ENCODE measurements at regions not wholly inside any gene's neighbourhood (a gene's known extent, or its start where the extent isn't known, plus 50 kb on each side); places are given as distances from the start of the nearest gene placed in this dataset.

- TF ChIP-seq POLR2A (IDR thresholded peaks at IDR 0.05) (no peak), CTCF (IDR thresholded peaks at IDR 0.05) (no peak)
- H3K27ac ChIP-seq: no peak overlapping the region
- H3K4me3 ChIP-seq: no peak overlapping the region
- intact Hi-C loops (cut with DNase I): no loop called here
- DNase-seq: peak in 1 of 7 donors; percentile 33
- no peaks in the 10 kb centered on the region for H3K4me1 ChIP-seq (replicated peaks in 1 of 2)
- 90 to 91% (median 90%) methylated on average over 17 of the region's 17 CpGs for WGBS, 4 donors
- no peaks in the 10 kb centered on the region for H3K9me3 ChIP-seq (replicated peaks in 1 of 3)
- H3K27me3 ChIP-seq: no peaks in the 10 kb centered on the region
- no peaks in the 10 kb centered on the region for H3K36me3 ChIP-seq (replicated peaks in 1 of 2)
Measured at GRCh38 chr16:35746281-35746962, 2287.0 kb downstream of the TP53TG3F start.

DNA sequence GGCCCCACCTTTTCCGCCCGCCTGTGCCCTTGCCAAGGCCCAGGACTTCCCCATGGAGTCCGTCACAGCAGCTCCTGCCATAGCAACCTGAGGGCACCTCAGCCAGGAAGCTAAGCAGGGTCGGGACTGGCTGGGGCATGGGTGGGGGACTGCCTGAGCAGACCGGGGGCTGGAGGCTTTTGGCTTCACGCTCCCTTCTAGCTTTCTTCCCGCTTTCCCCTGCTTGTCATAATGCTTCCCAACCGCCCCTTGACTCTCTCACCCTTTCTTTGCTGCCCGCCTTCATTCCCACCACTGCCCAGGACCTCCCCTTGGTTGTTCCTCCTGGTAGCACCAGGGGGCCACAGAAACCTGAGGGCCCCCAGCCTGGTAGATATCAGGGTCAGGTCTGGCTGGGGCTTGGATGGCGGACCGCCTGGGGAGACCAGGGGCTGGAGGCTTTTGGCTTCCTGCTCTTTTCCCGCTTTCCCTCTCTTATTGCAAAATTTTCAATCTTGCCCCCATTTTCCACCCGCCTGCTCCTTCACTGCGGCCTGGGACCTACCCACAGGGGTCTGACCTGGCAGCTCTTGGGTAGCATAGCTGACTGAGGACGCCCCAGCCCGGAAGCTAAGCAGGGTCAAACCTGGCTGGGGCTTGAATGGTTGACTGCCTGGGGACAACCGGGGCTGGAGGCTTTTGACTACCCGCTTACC is 2287.7 kb downstream of the TP53TG3F start:
- H3K9me3 ChIP-seq (replicated peaks in 1 of 3): no peaks in the 10 kb centered on the region
- no peaks in the 10 kb centered on the region for H3K36me3 ChIP-seq (replicated peaks in 1 of 2)
- no peak overlapping the region for H3K4me3 ChIP-seq
- 83 to 88% (median 86%) methylated on average over 16 to 18 of the region's 18 CpGs for WGBS, 4 donors
- no peaks in the 10 kb centered on the region for H3K27me3 ChIP-seq
- intact Hi-C loops (cut with DNase I): no loop called here
- DNase-seq: peak in 1 of 7 donors; percentile 24
- H3K4me1 ChIP-seq (replicated peaks in 1 of 2): no peaks in the 10 kb centered on the region
- TF ChIP-seq POLR2A (IDR thresholded peaks at IDR 0.05) (no peak), CTCF (IDR thresholded peaks at IDR 0.05) (no peak)
- H3K27ac ChIP-seq: no peak overlapping the region

DNA sequence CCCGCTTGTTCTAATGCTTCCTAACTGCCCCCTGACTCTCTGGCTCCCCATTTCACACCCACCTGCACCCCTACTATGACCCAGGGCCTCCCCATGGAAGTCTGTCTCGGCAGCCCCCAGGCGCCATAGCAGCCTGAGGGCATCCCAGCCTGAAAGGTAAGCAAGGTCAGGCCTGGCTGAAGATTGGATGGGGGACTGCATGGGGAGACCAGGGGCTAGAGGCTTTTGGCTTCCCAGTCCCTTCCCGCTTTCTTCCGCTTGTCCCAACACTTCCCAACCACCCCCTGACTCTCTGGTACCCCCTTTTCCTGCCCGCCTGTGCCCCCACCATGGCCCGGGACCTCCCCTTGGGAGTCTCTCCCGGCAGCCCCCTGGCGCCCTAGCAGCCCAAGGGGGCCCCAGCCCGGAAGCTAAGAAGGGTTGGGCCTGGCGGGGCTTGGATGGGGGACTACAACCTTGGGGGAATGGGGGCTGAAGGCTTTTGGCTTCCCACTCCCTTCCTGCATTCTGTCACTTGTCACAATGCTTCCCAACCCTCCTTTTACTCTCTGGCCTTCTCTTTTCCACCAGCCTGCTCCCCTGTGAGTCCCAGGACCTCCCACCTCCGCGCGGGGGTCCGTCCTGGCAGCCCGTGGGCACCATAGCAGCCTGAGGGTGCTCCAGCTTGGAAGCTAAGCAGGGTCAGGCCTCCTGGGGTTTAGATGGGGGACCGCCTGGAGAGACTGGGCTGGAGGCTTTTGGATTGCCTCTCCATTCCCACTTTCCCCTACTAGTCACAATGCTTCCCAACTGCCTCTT is 2288.4 kb downstream of the TP53TG3F start:
- no peak overlapping the region for H3K4me3 ChIP-seq
- intact Hi-C loops (cut with DNase I): no loop called here
- no peaks in the 10 kb centered on the region for H3K9me3 ChIP-seq (replicated peaks in 1 of 3)
- no peak overlapping the region for H3K27ac ChIP-seq
- H3K36me3 ChIP-seq (replicated peaks in 1 of 2): no peaks in the 10 kb centered on the region
- no peak for TF ChIP-seq CTCF (IDR thresholded peaks at IDR 0.05)
- TF ChIP-seq POLR2A (IDR thresholded peaks at IDR 0.05): no peak
- peak in 1 of 7 donors; percentile 6 for DNase-seq
- no peaks in the 10 kb centered on the region for H3K4me1 ChIP-seq (replicated peaks in 1 of 2)
- WGBS, 4 donors: 85 to 88% (median 86%) methylated on average over 14 to 17 of the region's 17 CpGs
- no peaks in the 10 kb centered on the region for H3K27me3 ChIP-seq

DNA sequence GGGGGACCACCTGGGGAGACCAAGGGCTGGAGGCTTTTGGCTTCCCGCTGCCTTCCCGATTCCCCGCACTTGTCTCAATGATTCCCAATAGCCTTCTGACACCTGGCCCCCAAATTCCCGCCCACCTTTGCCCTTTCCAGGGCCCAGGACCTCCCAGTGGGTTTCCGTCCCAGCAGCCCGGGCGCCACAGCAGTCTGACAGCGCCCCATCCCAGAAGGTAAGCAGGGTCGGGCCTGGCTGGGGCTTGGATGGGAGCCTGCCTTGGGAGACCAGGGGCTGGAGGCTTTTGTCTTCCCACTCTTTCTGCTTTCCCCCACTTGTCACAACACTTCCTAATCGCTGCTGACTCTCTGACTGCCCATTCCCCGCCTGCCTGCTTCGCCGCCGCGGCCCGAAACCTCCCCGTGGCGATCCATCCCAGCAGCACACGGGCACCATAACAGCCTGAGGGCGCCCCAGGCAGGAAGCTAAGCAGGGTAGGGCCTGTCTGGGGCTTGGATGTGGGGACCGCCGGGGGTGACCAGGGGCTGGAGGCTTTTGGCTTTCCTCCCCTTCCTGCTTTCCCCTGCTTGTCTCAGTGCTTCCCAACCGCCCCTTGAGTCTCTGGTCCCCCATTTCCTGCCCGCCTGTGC is 2289.3 kb downstream of the TP53TG3F start:
- intact Hi-C loops (cut with DNase I): no loop called here
- DNase-seq: peak in 1 of 7 donors; percentile 21
- no peaks in the 10 kb centered on the region for H3K9me3 ChIP-seq (replicated peaks in 1 of 3)
- H3K27ac ChIP-seq: no peak overlapping the region
- WGBS, 4 donors: 83 to 93% (median 85%) methylated on average over 22 to 24 of the region's 24 CpGs
- H3K36me3 ChIP-seq (replicated peaks in 1 of 2): no peaks in the 10 kb centered on the region
- H3K4me1 ChIP-seq (replicated peaks in 1 of 2): no peaks in the 10 kb centered on the region
- H3K27me3 ChIP-seq: no peaks in the 10 kb centered on the region
- TF ChIP-seq POLR2A (IDR thresholded peaks at IDR 0.05) (no peak), CTCF (IDR thresholded peaks at IDR 0.05) (no peak)
- H3K4me3 ChIP-seq: no peak overlapping the region

Data from adrenal gland (tissue), 9 donors.